Liver (tissue), 3 donors: ENCODE measurements at regions not wholly inside any gene's neighbourhood (a gene's known extent, or its start where the extent isn't known, plus 50 kb on each side); places are given as distances from the start of the nearest gene placed in this dataset.

Experiments
- GABPA ChIP-seq, 2 donors: IDR thresholded peaks in 1 of 2; conservative IDR thresholded peaks in 1 of 2; 2 replicates each; pipeline ENCODE4 v1.6.1; 2016; ENCODE audit warnings: antibody characterized with exemption in 2 of 2, mild to moderate bottlenecking in 1 of 2, moderate library complexity in 1 of 2
- SP1 ChIP-seq: IDR thresholded peaks from 2 replicates; pipeline ENCODE4 v1.6.1; 2018; ENCODE audit warnings: antibody characterized with exemption, mild to moderate bottlenecking
- TAF1 ChIP-seq: conservative IDR thresholded peaks from 2 replicates; pipeline ENCODE4 v1.6.1; 2016; ENCODE audit warnings: antibody characterized with exemption, mild to moderate bottlenecking
- TF ChIP-seq, protein P1 (sequence below): fragments of 150-350 bp; IDR thresholded peaks from 2 replicates; pipeline ENCODE4 v1.5.1; 2017; ENCODE audit warnings: improper control_type of control experiment, low read depth, low read length; ENCODE audit not compliant: missing input control
- TF ChIP-seq, protein P2 (sequence below): IDR thresholded peaks from 2 replicates; pipeline ENCODE4 v1.6.1; 2016; ENCODE audit warnings: antibody characterized with exemption, mild to moderate bottlenecking
- TF ChIP-seq, protein P3 (sequence below): IDR thresholded peaks from 2 replicates; pipeline ENCODE4 v1.6.1; 2016; ENCODE audit warnings: antibody characterized with exemption
- donor health status: healthy.
- donor health status: healthy.

DNA sequence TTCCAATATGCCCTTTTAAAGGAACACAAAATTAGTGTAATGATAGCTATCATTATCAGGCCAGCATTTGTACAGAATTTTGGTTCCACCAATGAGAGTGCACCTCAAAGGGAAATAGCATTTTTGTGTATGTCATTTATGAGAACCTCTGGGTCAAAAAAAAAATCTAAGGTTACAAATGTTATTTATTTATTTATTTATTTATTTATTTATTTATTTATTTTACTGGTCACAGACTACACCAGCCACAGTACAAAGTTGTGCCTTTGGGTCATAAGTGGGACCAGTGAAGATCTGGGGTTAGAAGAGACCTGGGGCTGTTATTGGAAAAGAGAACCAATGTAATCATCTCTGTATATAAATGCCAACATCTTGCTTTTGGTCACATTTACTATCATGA lies 523.9 kb downstream of the CETN3 start:
- TF ChIP-seq, protein P1, sequence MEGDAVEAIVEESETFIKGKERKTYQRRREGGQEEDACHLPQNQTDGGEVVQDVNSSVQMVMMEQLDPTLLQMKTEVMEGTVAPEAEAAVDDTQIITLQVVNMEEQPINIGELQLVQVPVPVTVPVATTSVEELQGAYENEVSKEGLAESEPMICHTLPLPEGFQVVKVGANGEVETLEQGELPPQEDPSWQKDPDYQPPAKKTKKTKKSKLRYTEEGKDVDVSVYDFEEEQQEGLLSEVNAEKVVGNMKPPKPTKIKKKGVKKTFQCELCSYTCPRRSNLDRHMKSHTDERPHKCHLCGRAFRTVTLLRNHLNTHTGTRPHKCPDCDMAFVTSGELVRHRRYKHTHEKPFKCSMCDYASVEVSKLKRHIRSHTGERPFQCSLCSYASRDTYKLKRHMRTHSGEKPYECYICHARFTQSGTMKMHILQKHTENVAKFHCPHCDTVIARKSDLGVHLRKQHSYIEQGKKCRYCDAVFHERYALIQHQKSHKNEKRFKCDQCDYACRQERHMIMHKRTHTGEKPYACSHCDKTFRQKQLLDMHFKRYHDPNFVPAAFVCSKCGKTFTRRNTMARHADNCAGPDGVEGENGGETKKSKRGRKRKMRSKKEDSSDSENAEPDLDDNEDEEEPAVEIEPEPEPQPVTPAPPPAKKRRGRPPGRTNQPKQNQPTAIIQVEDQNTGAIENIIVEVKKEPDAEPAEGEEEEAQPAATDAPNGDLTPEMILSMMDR, result no peak
- TF ChIP-seq, protein P2, sequence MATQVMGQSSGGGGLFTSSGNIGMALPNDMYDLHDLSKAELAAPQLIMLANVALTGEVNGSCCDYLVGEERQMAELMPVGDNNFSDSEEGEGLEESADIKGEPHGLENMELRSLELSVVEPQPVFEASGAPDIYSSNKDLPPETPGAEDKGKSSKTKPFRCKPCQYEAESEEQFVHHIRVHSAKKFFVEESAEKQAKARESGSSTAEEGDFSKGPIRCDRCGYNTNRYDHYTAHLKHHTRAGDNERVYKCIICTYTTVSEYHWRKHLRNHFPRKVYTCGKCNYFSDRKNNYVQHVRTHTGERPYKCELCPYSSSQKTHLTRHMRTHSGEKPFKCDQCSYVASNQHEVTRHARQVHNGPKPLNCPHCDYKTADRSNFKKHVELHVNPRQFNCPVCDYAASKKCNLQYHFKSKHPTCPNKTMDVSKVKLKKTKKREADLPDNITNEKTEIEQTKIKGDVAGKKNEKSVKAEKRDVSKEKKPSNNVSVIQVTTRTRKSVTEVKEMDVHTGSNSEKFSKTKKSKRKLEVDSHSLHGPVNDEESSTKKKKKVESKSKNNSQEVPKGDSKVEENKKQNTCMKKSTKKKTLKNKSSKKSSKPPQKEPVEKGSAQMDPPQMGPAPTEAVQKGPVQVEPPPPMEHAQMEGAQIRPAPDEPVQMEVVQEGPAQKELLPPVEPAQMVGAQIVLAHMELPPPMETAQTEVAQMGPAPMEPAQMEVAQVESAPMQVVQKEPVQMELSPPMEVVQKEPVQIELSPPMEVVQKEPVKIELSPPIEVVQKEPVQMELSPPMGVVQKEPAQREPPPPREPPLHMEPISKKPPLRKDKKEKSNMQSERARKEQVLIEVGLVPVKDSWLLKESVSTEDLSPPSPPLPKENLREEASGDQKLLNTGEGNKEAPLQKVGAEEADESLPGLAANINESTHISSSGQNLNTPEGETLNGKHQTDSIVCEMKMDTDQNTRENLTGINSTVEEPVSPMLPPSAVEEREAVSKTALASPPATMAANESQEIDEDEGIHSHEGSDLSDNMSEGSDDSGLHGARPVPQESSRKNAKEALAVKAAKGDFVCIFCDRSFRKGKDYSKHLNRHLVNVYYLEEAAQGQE, result no peak
- TF ChIP-seq SP1 (no peak), TAF1 (no peak), GABPA (IDR thresholded peaks at IDR 0.05 in 1 of 2, conservative IDR thresholded peaks at IDR 0.05 in 1 of 2) (no peak)
- TF ChIP-seq, protein P3, sequence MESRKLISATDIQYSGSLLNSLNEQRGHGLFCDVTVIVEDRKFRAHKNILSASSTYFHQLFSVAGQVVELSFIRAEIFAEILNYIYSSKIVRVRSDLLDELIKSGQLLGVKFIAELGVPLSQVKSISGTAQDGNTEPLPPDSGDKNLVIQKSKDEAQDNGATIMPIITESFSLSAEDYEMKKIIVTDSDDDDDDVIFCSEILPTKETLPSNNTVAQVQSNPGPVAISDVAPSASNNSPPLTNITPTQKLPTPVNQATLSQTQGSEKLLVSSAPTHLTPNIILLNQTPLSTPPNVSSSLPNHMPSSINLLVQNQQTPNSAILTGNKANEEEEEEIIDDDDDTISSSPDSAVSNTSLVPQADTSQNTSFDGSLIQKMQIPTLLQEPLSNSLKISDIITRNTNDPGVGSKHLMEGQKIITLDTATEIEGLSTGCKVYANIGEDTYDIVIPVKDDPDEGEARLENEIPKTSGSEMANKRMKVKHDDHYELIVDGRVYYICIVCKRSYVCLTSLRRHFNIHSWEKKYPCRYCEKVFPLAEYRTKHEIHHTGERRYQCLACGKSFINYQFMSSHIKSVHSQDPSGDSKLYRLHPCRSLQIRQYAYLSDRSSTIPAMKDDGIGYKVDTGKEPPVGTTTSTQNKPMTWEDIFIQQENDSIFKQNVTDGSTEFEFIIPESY, result no peak
